GM18499 (cell line): ENCODE measurements at regions not wholly inside any gene's neighbourhood (a gene's known extent, or its start where the extent isn't known, plus 50 kb on each side); places are given as distances from the start of the nearest gene placed in this dataset.
"Not testable (repeated sequence)": the region's sequence is repeated elsewhere in the genome, so short reads cannot be mapped to it uniquely, and the experiment has no call there.

Source experiments
- ATAC-seq: cut with Tn5 transposase; IDR thresholded peaks from one replicate; pipeline ENCODE4 v1.9.1; 2021; ENCODE audit warnings: moderate number of reproducible peaks; ENCODE audit not compliant: insufficient read depth, unreplicated experiment

- ATAC-seq, result no peak
These were observed 453.8 kb upstream of the KCNMB2 start for GRCh38 chr3:178082326-178082906.

- ATAC-seq, result no peak
These were observed 452.1 kb upstream of the KCNMB2 start for GRCh38 chr3:178083906-178084866.

- no peak for ATAC-seq
These were observed 451.1 kb upstream of the KCNMB2 start for GRCh38 chr3:178084938-178085816.

GRCh38 chr3:178085817-178086123 lies 450.5 kb upstream of the KCNMB2 start:
- ATAC-seq, result no peak

- no peak for ATAC-seq
These were observed 450.0 kb upstream of the KCNMB2 start for GRCh38 chr3:178086144-178086825.

- ATAC-seq, result no peak
These were observed 448.9 kb upstream of the KCNMB2 start for GRCh38 chr3:178087376-178087775.

- ATAC-seq, result no peak
These were observed 447.3 kb upstream of the KCNMB2 start for GRCh38 chr3:178088963-178089362.

GRCh38 chr3:178090899-178091298 lies 445.3 kb upstream of the KCNMB2 start:
- ATAC-seq, result no peak

- no peak for ATAC-seq
These were observed 440.7 kb upstream of the KCNMB2 start for GRCh38 chr3:178095522-178095921.

GRCh38 chr3:178096955-178097354 lies 439.3 kb upstream of the KCNMB2 start:
- no peak for ATAC-seq

- ATAC-seq, result no peak
These were observed 438.7 kb upstream of the KCNMB2 start for GRCh38 chr3:178097576-178097975.

- ATAC-seq, result no peak
These were observed 437.0 kb upstream of the KCNMB2 start for GRCh38 chr3:178099274-178099673.

- ATAC-seq, result no peak
These were observed 436.4 kb upstream of the KCNMB2 start for GRCh38 chr3:178099862-178100261.

- no peak for ATAC-seq
These were observed 435.3 kb upstream of the KCNMB2 start for GRCh38 chr3:178100908-178101307.

GRCh38 chr3:178103140-178103539 lies 433.1 kb upstream of the KCNMB2 start:
- no peak for ATAC-seq

- no peak for ATAC-seq
These were observed 428.4 kb upstream of the KCNMB2 start for GRCh38 chr3:178107804-178108203.

- ATAC-seq, result no peak
These were observed 426.5 kb upstream of the KCNMB2 start for GRCh38 chr3:178109691-178110090.

- no peak for ATAC-seq
These were observed 424.1 kb upstream of the KCNMB2 start for GRCh38 chr3:178112134-178112533.

- not testable (repeated sequence) for ATAC-seq
These were observed 423.7 kb upstream of the KCNMB2 start for GRCh38 chr3:178112552-178112951.

GRCh38 chr3:178117641-178118040 lies 418.6 kb upstream of the KCNMB2 start:
- no peak for ATAC-seq
